AG20443 (cell line): ENCODE measurements at regions not wholly inside any gene's neighbourhood (a gene's known extent, or its start where the extent isn't known, plus 50 kb on each side); places are given as distances from the start of the nearest gene placed in this dataset.
A peak's percentile ranks its signal among the peaks of the same experiment; 100 is the strongest.

Experiments used
- DNase-seq: peaks from one replicate; pipeline ENCODE4 v3.0.0; 2012; ENCODE audit warnings: low spot score, mixed read lengths

- DNase-seq, result no peak
Measured at GRCh38 chr5:159820692-159821091, 95.6 kb upstream of the ADRA1B start.

GRCh38 chr5:159821461-159821940, 94.8 kb upstream of the ADRA1B start:
- no peak for DNase-seq

DNA sequence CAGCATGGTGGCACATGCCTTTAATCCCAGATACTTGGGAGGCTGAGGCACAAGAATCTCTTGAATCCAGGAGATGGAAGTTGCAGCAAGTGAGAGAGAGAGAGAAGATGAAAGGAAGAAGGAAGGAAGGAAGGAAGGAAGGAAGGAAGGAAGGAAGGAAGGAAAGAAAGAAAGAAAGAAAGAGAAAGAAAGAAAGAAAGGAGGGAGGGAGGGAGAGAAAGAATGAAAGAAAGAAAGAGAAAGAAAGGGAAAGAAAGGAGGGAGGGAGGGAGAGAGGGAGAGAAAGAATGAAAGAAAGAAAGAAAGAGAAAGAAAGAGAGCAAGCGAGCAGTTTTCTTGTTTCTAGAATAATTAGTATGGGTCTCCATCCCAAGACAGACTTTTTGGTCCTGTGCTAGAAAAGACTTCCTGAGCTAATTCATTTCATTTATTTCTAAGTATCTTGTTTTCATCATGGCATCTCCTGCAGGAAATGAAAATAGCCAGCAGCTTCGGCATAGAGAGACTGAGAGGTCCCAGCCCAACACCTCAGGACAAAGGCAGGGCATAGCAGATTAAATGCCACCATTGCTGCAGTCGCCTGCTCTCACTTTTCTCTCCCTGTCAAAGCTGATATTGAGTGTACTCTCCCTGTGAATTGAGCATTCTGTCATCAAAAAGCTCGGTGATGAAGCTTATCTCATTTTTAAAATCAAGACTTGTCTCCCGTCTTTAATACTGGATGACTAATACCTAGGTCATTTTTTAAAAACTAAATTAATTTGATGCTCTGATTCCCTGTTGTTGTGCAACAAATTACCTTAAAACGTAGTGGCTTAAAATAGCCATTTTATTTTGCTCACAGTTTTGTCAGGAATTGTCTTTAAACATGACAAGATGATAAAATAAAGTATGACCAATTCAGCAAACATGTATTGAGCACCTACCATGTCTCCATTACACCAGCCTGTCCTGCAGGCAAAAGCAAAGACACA, 91.8 kb upstream of the ADRA1B start:
- DNase-seq, result no peak

DNA sequence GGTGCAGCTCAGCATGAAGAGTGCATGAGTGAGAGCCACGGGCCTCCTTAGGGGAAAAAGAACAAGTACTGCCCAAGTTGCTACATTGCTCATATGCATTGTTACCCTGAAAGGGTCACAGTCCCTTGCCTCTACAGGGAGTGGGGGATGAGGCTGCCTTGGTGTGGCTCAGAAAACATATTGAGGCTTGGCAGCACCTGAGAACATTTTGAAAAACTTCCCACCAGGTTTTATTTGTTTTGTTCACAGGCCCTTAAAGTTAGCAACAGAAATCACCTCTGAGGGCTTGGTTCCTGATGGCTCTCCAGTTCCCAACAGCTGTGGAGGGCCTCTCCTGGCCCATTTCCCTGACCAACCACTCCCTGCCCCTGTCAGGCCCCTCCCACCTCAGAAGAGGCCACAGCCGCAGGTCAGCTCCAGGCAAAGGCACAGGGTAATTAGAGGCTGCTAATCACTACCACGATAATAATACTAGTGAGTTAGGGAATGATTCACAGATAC, 90.7 kb upstream of the ADRA1B start:
- DNase-seq, result peak; percentile 48

DNA sequence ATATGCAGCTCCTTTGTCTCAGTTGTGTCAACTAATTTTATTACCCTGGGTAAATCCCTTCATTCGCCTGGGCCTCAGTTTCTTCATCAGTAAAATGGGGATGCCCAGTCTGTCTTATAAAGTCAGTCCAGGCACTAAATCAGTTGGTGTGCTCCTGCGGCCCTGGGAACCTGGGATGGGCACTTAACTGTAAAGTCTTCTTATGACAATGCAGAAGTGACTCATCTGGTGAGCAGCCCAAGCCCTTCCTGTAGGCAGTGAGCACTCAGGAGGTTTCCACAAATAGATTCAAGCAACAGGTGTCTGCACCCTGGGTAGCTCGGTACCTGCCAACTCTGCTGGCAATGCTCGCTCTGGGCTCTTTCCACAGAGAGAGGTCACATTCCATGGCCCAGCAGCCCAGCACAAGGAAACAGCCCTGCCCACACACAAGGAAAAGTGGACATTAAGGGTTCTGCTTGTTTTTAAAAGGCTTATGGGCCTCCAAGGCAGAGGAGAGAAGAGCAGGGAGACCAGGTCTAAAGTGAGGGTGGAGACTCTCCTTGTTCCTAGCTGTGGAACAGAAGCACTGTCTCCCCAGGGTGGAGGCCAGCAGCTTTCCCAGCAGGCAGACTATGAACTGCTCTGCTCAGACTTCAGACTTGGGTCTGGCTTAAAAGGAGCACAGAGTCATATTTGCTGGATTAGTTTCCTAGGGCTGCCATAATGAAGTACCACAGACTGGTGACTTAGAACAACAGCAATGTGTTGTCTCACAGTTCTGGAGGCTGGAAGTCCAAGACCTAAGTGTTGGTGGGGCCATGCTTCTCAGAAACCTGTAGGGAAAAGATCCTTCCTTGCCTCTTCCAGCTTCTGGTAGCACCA, 89.7 kb upstream of the ADRA1B start:
- peak; percentile 66 for DNase-seq

DNA sequence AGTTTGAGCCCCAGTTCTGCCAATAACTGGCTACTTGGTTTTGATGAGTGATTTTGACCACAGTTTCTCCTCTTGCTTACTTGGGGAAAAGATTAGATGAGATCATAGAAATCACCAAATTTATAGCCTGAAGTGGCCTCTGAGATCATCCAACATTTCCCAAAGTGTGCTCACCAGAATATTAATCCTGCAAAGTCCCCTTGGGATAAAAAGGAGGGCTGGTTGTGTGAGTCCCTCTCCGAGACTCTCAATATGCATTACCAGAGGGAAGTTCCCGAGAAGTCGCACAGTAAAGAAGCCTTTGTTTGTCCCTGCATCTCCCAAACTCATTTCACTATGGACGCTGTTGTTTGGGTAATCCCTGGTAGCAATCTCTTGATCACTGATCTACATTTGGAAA, 88.4 kb upstream of the ADRA1B start:
- DNase-seq, result no peak

- DNase-seq, result no peak
Measured at GRCh38 chr5:159832073-159832472, 84.2 kb upstream of the ADRA1B start.

DNA sequence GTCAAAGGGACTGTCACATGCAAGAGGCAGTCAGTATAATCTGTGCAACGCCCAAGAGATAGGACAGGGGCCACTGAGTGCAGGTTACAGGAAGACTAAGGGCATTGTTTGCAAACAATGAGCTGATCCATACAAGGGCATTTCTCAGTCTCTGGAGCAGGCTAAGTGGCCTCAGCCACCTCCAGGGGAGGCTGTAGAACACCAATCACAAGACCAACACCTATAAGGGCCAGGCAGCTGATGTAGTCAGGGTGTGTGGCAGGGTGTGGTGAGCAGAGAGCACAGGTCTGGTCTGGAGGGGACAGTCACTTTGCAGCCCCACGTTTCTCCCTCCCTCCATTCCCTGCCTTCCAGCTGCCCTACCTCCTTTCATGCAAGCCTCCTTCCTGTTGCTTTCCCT, 83.2 kb upstream of the ADRA1B start:
- DNase-seq, result no peak

- DNase-seq, result no peak
Measured at GRCh38 chr5:159833846-159834245, 82.4 kb upstream of the ADRA1B start.

GRCh38 chr5:159835548-159835947, 80.7 kb upstream of the ADRA1B start:
- no peak for DNase-seq

DNA sequence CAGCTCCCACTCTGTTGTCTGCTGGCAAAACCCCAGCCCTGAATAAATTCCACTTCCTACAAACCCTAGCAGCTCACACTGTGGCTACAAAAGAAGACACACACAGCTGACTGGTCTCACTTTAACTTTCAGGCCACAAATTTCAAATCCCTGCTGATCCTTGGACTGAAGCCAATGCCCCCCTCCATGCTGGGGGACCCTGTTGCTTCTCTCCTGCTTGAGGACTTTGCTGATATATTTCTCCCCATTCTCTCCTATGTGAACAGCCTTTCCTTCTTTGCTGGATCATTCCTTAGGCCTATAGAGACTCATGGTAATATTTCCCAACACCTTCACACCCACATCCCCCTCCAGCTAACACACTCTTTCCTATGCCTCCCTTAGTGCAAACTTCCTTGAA, 79.6 kb upstream of the ADRA1B start:
- no peak for DNase-seq

DNA sequence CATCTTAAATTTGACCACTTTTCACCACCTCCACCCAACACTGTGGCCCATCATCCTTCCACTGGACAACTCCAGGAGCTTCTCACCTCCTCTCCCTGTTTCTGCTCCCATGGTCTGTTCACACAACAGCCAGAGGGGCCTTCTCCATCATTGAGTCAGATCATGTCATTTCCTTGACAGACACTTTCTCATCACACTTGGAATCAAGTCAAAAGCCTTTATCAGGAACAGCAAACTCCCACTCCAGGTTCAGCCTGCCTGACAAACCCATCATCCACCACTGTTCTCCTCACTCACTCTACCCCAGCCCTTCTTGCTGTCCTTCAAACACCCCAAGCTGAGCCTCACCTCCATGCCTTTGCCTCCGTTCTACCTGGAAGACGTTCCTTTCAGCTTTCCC, 78.4 kb upstream of the ADRA1B start:
- DNase-seq, result no peak

DNA sequence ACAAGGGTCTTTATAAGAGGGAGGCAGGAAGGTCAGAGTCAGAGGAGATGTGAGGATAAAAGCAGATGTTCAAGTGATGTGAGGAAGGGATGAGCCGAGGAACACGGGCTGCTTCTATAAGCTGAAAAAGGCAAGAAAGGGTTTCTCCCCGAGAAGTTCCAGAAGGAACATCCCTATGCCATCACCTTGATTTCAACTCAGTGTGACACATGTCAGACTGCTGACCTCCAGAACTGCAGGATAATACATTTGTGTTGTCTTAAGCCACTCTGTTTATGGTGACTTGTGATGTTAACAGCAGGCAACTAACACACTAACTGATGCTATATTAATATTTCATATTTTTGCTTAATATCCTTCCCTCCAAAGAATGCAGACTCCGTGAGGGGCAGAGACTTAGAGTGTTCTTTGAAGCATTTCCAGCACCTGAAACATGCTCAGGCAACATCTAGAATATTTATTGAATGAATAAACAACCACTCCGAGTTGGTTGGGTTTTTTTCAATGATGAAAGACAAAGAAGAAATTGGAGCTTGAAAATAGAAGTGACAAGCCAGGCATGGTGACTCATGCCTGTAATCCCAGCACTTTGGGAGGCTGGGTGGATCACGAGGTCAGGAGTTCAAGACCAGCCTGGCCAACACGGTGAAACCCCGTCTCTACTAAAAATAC, 77.6 kb upstream of the ADRA1B start:
- no peak for DNase-seq

GRCh38 chr5:159844267-159845121, 71.8 kb upstream of the ADRA1B start:
- no peak for DNase-seq

GRCh38 chr5:159849437-159850083, 66.7 kb upstream of the ADRA1B start:
- DNase-seq, result peak; percentile 82

DNA sequence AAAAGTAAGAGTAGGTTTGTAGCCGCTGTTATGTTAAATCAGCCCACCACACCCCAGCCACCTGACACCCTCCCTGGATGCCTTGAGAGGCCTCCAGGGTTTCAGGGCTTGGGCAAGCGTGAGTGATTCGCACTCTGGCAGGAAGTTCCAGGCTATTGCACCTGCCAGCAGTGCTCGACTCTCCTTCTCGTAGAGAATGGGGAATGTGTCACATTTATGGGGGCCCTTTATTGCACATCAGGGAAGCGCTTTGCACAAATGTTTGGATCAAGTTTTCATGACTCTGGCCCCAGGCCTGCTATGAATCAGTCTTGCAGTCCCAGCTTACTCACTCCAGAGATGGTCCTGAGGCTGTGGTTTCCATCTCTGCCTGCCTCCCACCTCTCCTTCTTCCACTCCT, 66.1 kb upstream of the ADRA1B start:
- DNase-seq, result peak; percentile 70

DNA sequence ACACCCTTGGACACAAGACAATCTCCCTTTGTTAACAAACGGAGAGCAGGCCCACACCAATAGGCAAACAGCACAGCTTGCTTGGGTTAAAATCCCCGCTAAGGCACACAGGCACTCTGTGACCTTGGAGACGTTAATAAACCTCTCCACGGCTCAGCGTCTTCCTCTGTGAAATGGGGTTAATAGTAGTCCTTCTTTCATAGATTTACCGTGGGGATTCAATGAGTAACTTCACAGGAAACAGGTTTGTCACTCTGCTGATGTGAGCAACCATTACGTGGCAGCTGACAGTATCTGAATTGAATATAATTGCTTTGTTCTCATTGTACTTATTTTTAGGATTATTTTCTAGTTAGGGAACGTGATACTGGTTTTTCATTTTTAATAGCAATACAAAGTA, 65.2 kb upstream of the ADRA1B start:
- DNase-seq, result no peak

DNA sequence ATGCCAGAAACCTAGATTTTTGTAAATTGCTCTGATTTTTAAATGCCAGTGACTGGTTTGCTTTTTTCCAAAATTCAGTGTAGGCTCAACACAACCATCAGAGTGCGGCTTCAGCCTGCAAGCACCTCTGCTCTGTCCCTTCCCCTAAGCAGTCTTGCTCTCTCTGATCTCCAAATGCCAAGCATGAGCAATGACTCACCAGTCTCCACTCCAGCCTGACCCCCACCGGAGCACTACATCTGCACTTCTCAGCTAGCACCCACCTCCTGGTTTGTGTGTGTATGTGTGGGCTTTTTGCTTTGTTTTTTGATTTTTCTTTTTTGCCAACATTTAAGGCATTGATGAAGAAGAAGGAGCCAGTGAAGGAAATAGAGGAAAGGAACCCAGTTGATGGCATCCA, 61.4 kb upstream of the ADRA1B start:
- peak; percentile 32 for DNase-seq

GRCh38 chr5:159855476-159856191, 60.6 kb upstream of the ADRA1B start:
- peak; percentile 45 for DNase-seq

DNA sequence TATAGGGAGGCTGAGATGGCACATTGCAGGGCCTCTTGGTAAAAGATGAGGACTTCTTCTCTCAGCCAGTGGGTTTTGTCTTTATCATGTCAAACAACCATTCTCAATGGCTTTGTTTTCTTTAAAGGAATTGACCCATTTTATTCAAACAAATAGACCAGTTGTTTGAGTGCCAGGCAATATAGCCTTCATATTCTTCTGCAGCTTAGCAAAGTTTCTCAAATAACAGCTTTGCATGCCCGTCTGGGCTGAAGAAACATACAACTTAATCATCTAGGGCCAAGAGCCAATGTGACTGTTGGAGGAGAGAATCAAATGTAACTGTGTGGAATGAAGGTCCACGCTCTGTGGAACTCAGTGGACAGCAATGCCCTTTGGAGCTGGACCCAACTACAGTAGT, 57.4 kb upstream of the ADRA1B start:
- DNase-seq, result no peak
